Caco-2 (cell line): ENCODE measurements at regions not wholly inside any gene's neighbourhood (a gene's known extent, or its start where the extent isn't known, plus 50 kb on each side); places are given as distances from the start of the nearest gene placed in this dataset.
A peak's percentile ranks its signal among the peaks of the same experiment; 100 is the strongest.

Source experiments
- BruUV-seq: library from RNA; stranded (reverse); fragments of 400-500 nt; replicated peaks from 2 replicates; lab custom pipeline; 2021; lab: Mats Ljungman, UMichigan
- CTCF ChIA-PET: fragments of 300-600 bp; sonication (Branson Sonifier 250); formaldehyde crosslinking; loops from one replicate; lab custom pipeline; 2022; ENCODE audit warnings: antibody characterized with exemption; lab: Charles Lee
- POLR2A ChIA-PET: fragments of 300-600 bp; sonication (Branson Sonifier 250); formaldehyde crosslinking; loops from one replicate; lab custom pipeline; 2022; ENCODE audit warnings: antibody characterized with exemption; lab: Charles Lee
- DNase-seq, 2 experiments: peaks; one replicate each; pipeline versions ENCODE4 v3.0.0 to v3.0.0-alpha.2; 2020 to 2022
- H3K27me3 ChIP-seq: replicated peaks from 2 replicates; pipeline ENCODE4 v1.6.0; 2011; ENCODE audit warnings: low read length; ENCODE audit not compliant: control insufficient read depth, insufficient read depth
- H3K36me3 ChIP-seq: 2 replicates; pipeline ENCODE4 v1.5.1; 2011; ENCODE audit warnings: low read length; ENCODE audit not compliant: control insufficient read depth, insufficient read depth
- H3K4me1 ChIP-seq: fragments of 250-450 bp; sonication (Bioruptor Pico); 2 replicates; pipeline ENCODE4 v1.5.1; 2020; ENCODE audit warnings: mild to moderate bottlenecking
- H3K4me3 ChIP-seq: 2 replicates; pipeline ENCODE4 v1.5.1; 2011; ENCODE audit warnings: low read depth, mild to moderate bottlenecking, control low read depth, low read length
- H3K9me3 ChIP-seq: fragments of 250-450 bp; sonication (Bioruptor Pico); 2 replicates; pipeline ENCODE4 v1.5.1; 2020; ENCODE audit warnings: mild to moderate bottlenecking, moderate library complexity
- H3K27ac Mint-ChIP-seq: one replicate; pipeline ENCODE4 v1.8.0; 2022; ENCODE audit warnings: mixed read lengths; ENCODE audit not compliant: unreplicated experiment
- H3K27me3 Mint-ChIP-seq: one replicate; pipeline ENCODE4 v1.8.0; 2022; ENCODE audit warnings: mixed read lengths; ENCODE audit not compliant: insufficient read depth, unreplicated experiment
- H3K36me3 Mint-ChIP-seq: one replicate; pipeline ENCODE4 v1.8.0; 2022; ENCODE audit warnings: mild to moderate bottlenecking, mixed read lengths; ENCODE audit not compliant: insufficient read depth, unreplicated experiment
- H3K4me1 Mint-ChIP-seq: one replicate; pipeline ENCODE4 v1.8.0; 2022; ENCODE audit warnings: low read depth, mixed read lengths; ENCODE audit not compliant: unreplicated experiment
- H3K4me3 Mint-ChIP-seq: one replicate; pipeline ENCODE4 v1.8.0; 2022; ENCODE audit warnings: mild to moderate bottlenecking, moderate library complexity, mixed read lengths; ENCODE audit not compliant: unreplicated experiment
- H3K9me3 Mint-ChIP-seq: one replicate; pipeline ENCODE4 v1.8.0; 2022; ENCODE audit warnings: mixed read lengths; ENCODE audit not compliant: unreplicated experiment
- intact Hi-C: fragments of 100-400 bp; cut with micrococcal nuclease; formaldehyde crosslinking; loops from one replicate; pipeline ENCODE4 v1.10.0; 2022; ENCODE audit not compliant: unreplicated experiment
- TF ChIP-seq, protein P1 (sequence below), 2 experiments: fragments of 200-600 bp in 1 of 2; IDR thresholded peaks; 1 replicate in 1 of 2; 2 replicates in 1 of 2; pipeline versions ENCODE4 v1.5.1 to v1.8.0; 2011 to 2022; ENCODE audit warnings: antibody characterized with exemption in 1 of 2, control low read depth in 1 of 2, inconsistent platforms in 1 of 2, low read depth in 1 of 2, low read length in 1 of 2, mild to moderate bottlenecking in 1 of 2, moderate library complexity in 1 of 2; ENCODE audit not compliant: insufficient read depth in 1 of 2, severe bottlenecking in 1 of 2, unreplicated experiment in 1 of 2

- Mint-ChIP-seq H3K27ac (peak overlapping the region; percentile 77), H3K4me1 (peaks cover 45% of the 10 kb centered on the region), H3K4me3 (no peak overlapping the region), H3K9me3 (peaks cover 9% of the 10 kb centered on the region), H3K36me3 (peaks cover 11% of the 10 kb centered on the region), H3K27me3 (no peaks in the 10 kb centered on the region)
- Histone ChIP-seq H3K4me3 (no peak overlapping the region), H3K4me1 (peaks cover 75% of the 10 kb centered on the region), H3K36me3 (no peaks in the 10 kb centered on the region), H3K27me3 (no peaks in the 10 kb centered on the region), H3K9me3 (no peaks in the 10 kb centered on the region)
- POLR2A ChIA-PET = interaction anchor here (0.7 kb wide), 1 partner anchor 64 kb away, joined by 3 read pairs; no protein-coding TSS in a partner anchor
- TF ChIP-seq, protein P1, sequence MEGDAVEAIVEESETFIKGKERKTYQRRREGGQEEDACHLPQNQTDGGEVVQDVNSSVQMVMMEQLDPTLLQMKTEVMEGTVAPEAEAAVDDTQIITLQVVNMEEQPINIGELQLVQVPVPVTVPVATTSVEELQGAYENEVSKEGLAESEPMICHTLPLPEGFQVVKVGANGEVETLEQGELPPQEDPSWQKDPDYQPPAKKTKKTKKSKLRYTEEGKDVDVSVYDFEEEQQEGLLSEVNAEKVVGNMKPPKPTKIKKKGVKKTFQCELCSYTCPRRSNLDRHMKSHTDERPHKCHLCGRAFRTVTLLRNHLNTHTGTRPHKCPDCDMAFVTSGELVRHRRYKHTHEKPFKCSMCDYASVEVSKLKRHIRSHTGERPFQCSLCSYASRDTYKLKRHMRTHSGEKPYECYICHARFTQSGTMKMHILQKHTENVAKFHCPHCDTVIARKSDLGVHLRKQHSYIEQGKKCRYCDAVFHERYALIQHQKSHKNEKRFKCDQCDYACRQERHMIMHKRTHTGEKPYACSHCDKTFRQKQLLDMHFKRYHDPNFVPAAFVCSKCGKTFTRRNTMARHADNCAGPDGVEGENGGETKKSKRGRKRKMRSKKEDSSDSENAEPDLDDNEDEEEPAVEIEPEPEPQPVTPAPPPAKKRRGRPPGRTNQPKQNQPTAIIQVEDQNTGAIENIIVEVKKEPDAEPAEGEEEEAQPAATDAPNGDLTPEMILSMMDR (IDR thresholded peaks at IDR 0.05; ENCODE audit: insufficient read depth in 1 of 2, low read depth in 1 of 2, low read length in 1 of 2, severe bottlenecking in 1 of 2, unreplicated experiment in 1 of 2) = no peak
- no peak for DNase-seq
- CTCF ChIA-PET = no interaction called here
- BruUV-seq = no TSS peak
- intact Hi-C loops = no loop called here
Observed at GRCh38 chr15:96262549-96263489, 67.7 kb upstream of the NR2F2 start.

DNA sequence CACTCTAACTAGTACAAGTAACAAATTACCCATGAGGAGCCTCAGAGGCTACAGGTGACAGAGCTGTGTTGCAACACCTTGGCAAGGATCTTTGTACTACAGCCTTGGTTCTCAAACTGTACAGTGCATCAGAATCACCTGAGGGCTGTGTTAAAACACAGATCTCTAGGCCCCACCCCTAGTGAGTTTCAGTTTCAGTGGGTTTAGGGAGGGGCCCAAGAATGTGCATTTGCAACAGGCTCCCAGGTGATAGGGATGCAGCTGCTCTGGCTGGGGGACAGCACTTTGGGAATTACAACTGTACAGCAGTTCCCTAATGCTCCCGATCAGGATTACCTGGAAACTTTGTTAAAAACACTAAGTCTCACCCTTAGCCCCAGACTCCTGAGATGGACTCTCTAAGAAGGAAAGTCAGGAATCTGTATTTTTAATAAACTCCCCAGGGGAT lies 66.1 kb upstream of the NR2F2 start:
- Mint-ChIP-seq H3K27ac (peak overlapping the region; percentile 98), H3K4me1 (peaks cover 49% of the 10 kb centered on the region), H3K9me3 (no peaks in the 10 kb centered on the region), H3K4me3 (peak overlapping the region; percentile 68), H3K27me3 (no peaks in the 10 kb centered on the region), H3K36me3 (peaks cover 17% of the 10 kb centered on the region)
- ChIA-PET POLR2A (interaction anchor here (0.9 to 2.5 kb wide), 8 partner anchors 39 to 196 kb away, joined by 3 to 15 read pairs (median 6); partner anchors contain the start of gene NR2F2), CTCF (interaction anchor here (0.8 to 1.5 kb wide), 2 partner anchors 39 to 62 kb away, joined by 5 to 7 read pairs; no protein-coding TSS in a partner anchor)
- DNase-seq = peak; percentile 88 to 93
- H3K9me3 ChIP-seq = no peaks in the 10 kb centered on the region
- intact Hi-C loops = loop anchor here (1.0 to 2.0 kb wide), 5 partner anchors 55 to 342 kb away; partner anchors contain the start of gene NR2F2
- H3K4me1 ChIP-seq = peaks cover 82% of the 10 kb centered on the region
- no peak overlapping the region for H3K4me3 ChIP-seq
- TF ChIP-seq, protein P1 (IDR thresholded peaks at IDR 0.05; ENCODE audit: insufficient read depth in 1 of 2, low read depth in 1 of 2, low read length in 1 of 2, severe bottlenecking in 1 of 2, unreplicated experiment in 1 of 2) = no peak
- H3K27me3 ChIP-seq = no peaks in the 10 kb centered on the region
- no TSS peak for BruUV-seq
- H3K36me3 ChIP-seq = no peaks in the 10 kb centered on the region

DNA sequence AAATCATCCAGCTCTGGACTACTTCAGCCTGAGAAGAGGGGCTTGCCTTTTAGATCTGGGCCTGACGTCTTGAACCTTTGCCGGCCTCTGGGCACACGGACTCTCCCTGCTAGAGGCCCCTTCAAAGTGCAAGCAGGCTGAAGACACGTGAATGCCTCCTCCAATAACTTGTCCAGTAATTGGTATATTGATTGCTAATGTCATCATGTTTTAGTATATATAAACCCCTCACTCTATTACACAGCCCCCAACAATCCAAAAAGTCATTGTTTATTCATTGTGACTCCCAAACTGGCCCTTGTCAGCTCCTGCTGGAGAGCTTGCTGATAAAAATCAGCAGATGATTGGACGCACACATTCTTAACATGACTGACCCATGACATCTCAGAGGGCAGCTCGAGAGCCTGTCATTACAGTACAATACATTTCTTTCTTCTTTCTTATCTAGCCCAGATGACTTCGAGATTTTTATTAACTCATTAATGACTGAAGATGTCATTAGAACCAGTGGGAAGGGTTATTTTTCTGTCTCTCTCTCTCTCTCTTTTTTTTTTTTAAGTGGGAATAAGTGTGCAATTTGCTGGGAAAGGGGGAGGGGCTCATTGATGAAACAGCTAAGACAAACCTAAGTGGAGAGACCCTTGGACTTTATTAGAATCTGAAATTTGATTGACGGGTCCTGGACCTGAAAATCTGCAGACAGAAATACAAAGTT lies 65.5 kb upstream of the NR2F2 start:
- Mint-ChIP-seq H3K27ac (peak overlapping the region; percentile 98), H3K9me3 (no peaks in the 10 kb centered on the region), H3K27me3 (no peaks in the 10 kb centered on the region), H3K4me1 (peaks cover 50% of the 10 kb centered on the region), H3K4me3 (peak overlapping the region; percentile 68), H3K36me3 (peaks cover 17% of the 10 kb centered on the region)
- intact Hi-C loops = loop anchor here (1.0 to 5.0 kb wide), 12 partner anchors 11 to 342 kb away; partner anchors contain the start of gene NR2F2
- DNase-seq = peak; percentile 84 to 91
- H3K36me3 ChIP-seq = no peaks in the 10 kb centered on the region
- H3K4me1 ChIP-seq = peaks cover 78% of the 10 kb centered on the region
- TSS peak; percentile 97 for BruUV-seq
- TF ChIP-seq, protein P1 (IDR thresholded peaks at IDR 0.05; ENCODE audit: insufficient read depth in 1 of 2, low read depth in 1 of 2, low read length in 1 of 2, severe bottlenecking in 1 of 2, unreplicated experiment in 1 of 2) = no peak
- H3K4me3 ChIP-seq = no peak overlapping the region
- no peaks in the 10 kb centered on the region for H3K27me3 ChIP-seq
- no peaks in the 10 kb centered on the region for H3K9me3 ChIP-seq
- ChIA-PET POLR2A (interaction anchor here (0.7 to 2.5 kb wide), 9 partner anchors 39 to 197 kb away, joined by 3 to 15 read pairs (median 3); partner anchors contain the start of gene NR2F2), CTCF (interaction anchor here (0.8 to 1.5 kb wide), 2 partner anchors 39 to 62 kb away, joined by 5 to 7 read pairs; no protein-coding TSS in a partner anchor)
